ENCODE measurements at regions not wholly inside any gene's neighbourhood (a gene's known extent, or its start where the extent isn't known, plus 50 kb on each side); places are given as distances from the start of the nearest gene placed in this dataset.

DNA sequence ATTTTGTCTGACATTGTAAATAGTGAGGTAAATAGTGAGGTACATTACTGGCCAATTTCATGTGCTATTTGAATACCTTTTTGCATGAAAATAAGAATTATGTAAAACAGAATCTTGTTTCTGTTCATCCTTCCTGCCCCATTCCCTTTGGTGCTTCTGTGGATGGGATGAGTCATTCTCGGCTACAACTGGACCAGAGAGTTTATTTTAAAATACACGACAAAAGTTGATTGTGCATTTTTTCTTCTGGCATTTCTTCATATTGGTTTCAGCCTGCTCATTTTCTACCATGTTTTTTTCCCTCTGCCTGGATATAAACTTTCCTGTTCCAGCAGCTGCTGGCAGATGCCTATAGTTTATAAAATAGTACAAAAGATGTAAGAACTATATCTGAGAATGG lies 107.5 kb downstream of the CYSLTR2 start:
- DNase-seq (ENCODE audit: low read depth in 3 of 3), result no peak

DNA sequence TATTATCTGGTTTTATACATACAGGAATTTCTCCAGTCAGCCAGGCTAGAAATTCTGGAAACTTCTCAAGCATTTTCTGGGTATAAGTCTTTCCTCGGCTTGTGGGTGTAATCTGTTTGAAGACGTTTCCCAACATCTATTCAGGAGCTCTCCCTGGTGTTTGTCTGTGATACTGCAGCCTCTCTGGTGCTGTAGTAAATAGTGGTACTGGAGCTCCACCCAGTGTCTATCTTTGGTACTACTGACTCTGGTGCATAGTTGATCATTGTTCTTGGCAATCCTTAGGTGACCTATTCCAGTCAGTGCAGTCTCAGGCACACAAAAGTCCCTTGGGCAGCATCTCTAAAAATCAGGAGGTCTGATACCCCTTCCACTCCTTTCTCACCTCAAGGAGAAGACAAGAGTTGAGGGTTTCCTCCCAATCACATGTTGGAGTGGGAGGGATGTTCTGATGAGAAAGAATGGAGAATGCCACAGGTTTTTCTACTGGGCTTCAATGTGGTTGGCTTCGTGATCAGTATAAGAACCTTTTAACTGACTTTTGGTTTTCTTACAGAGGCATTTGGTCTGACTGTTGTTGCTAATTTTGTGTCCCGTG lies 115.5 kb downstream of the CYSLTR2 start:
- DNase-seq (ENCODE audit: low read depth in 3 of 3), result peak; percentile 64 to 89 (median 71)

DNA sequence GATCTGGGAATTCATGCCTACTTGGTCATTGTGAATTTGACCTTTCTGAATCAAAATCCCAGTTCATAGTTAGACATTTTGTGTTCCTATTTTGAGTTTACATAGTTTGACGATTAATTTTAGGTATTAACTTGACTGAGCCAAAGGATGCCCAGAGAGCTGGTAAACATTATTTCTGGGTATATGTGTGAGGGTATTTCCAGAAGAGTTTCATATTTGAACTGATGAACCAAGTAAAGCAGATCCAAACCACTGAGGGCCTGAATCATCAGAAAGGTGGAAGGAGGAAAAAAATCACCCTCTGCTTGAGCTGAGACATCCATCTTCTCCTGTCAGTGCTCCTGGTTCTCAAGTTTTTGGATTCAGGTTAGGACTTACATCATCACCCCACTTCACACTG lies 116.6 kb downstream of the CYSLTR2 start:
- DNase-seq (ENCODE audit: low read depth in 3 of 3), result no peak

GRCh38 chr13:48772908-48773307 lies 119.2 kb downstream of the CYSLTR2 start:
- DNase-seq (ENCODE audit: low read depth in 3 of 3), result no peak

DNA sequence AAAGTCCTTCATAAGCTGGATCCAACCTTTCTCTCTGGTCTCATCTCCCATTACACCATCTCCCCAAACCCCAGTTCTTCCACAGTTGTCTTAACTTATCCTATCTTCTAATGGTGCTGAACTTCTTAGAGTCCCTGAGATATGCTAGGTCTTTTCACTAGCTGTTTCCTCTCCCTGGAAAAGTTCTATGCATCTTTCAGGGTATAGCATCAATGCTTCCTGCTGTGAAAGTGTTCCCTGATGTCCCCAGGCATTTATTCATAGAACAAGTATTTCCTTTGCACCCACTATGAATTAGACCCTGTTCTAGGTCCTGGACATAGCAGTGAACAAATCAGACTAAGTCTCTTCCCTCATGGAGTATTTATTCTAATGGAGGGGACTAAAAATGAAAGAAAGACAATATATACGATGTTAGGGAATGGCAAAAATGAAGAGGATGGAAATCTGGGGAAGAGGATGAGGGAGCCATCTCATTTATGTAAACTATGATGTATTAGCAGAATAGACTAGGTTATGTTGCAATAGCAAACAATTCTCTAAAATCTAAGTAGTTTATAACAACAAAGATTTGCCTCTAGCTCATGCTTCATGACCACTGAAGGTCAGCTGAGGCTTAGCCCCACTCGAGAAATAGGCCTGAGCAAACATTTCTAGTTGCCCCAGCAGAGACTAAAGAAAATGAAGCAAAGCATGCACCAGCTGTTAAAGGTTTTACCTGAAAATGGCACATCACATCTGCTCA lies 120.0 kb downstream of the CYSLTR2 start:
- DNase-seq (ENCODE audit: low read depth in 3 of 3), result no peak

DNA sequence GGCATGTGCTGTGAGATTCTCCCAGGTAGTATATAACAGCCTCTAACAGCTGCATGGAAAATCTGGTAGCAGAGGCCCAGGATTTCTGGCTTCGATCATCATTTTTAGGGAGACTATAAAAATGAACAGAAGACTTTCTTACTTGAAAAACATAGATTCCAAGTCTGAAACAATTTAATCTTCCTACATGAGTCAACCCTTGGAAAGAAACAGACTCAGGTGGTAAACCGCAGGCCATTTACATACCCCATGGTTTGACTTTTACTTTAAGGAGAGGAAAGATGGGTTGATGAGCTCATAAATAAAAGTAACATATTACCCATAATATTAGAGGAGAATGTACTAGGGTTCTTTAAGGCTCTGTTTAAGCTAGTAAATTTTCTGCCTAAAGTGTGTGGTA lies 121.6 kb downstream of the CYSLTR2 start:
- no peak for DNase-seq (ENCODE audit: low read depth in 3 of 3)

GRCh38 chr13:48775804-48776203 lies 122.1 kb downstream of the CYSLTR2 start:
- no peak for DNase-seq (ENCODE audit: low read depth in 3 of 3)

- no peak for DNase-seq (ENCODE audit: low read depth in 3 of 3)
Observed at GRCh38 chr13:48776401-48776800, 122.7 kb downstream of the CYSLTR2 start.

DNA sequence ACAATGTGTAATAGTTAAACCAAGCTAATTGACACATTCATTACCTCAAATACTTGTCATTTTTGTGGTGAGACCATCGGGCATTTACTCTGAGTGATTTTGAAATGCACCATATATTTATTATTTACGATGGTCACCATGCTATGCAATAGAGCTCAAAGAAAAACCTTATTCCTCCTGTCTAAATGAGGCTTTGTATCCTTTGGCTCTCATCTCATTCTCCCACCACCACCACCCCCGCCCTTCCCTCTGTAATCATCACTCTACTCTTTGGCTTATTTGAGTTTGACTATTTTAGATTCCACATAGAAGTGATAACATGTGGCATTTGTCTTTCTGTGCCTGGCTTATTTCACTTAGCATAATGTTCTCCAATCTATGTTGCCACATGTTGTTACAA lies 124.9 kb downstream of the CYSLTR2 start:
- DNase-seq (ENCODE audit: low read depth in 3 of 3), result no peak

GRCh38 chr13:48780713-48781341 lies 127.1 kb downstream of the CYSLTR2 start:
- no peak for DNase-seq (ENCODE audit: low read depth in 3 of 3)

DNA sequence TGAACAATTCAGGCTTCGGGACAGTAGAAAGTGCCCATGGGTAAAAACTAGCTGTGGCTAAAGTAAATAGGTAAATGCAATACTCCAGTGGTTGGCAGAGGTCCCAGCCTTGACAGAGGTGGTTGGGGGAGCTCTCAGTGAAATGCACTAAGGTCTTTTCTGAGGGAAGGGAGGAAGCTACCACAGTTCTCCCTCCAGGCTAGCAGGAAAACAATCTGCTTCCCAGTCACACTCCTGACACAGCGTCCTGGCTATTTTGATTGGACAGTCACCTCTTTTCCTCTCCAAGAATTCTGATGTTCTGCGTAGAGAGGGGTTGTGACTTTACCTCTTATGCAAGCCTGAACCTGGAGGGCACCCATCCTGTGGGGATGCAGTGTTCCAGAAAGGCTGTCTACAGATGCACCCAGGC lies 128.7 kb downstream of the CYSLTR2 start:
- no peak for DNase-seq (ENCODE audit: low read depth in 3 of 3)

- no peak for DNase-seq (ENCODE audit: low read depth in 3 of 3)
Observed at GRCh38 chr13:48783181-48783630, 129.5 kb downstream of the CYSLTR2 start.

DNA sequence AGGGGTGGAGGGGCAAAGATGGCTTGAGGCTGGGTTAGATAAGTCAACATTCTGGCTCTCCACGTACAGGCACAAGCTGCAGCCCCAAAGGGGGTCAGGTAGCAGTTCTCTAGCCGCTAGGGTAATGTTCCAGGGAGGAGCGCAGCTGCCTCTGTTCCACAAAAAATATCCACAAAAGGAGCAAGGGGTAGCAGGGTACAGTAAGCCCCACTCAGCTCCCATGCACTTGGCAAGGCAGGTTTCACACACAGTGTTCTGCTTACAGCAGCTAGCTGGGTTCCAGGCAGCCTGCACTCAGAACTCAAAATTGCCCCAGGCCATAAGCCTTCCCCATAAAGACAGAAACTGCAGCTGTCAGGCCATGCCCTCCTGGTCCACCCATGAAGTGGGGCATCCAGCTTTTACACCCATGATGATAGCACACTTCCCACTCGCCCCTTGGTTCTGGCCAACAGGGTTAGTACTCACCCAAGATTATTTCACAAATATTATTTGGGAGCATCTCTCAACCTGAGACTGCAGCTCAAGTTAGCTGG lies 130.0 kb downstream of the CYSLTR2 start:
- DNase-seq (ENCODE audit: low read depth in 3 of 3), result no peak

DNA sequence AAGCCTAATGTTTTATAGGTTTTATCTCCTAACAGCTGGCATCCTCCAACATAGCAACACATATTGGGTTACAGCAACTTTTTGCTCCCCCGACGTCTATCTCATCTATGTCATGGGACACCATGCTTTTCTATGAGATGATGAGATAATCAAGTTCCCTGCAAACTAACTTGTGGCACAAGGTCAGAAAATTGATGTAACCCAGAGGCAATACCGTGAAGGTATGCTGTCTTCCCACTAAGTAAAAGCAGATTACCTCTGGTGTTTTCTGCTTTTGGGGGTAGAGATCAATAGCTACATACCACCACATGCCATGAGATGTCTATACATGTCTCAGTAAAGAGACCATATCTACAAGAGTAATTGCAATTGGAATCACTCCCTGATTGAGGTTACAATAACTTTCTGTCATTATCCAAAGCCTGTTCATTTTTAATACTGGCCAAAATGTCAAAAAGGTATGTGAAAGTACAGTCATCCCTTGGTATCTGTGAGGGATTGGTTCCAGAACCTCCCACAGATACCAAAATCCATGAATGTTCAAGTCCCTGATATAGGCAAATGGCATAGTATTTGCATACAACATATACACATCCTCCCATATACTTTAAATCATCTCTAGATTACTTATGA lies 131.3 kb downstream of the CYSLTR2 start:
- DNase-seq (ENCODE audit: low read depth in 3 of 3), result no peak

DNA sequence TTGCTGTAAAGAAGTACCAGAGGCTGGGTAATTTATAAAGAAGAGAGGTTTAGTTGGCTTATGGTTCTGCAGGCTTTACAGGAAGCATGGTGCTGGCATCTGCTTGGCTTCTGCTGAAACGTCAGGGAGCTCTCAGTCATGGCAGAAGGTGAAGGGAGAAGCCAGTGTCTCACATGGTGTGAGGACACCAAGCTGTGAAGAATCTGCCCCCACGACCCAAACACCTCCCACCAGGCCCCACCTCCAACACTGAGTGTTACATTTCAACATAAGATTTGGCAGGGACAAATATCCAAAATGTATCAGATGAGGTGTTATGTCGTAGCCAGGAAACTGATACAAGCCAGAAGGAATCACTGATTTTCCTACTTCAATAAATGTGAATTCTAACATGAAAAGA lies 136.5 kb downstream of the CYSLTR2 start:
- no peak for DNase-seq (ENCODE audit: low read depth in 3 of 3)

- no peak for DNase-seq (ENCODE audit: low read depth in 3 of 3)
Observed at GRCh38 chr13:48790966-48791365, 137.2 kb downstream of the CYSLTR2 start.

DNA sequence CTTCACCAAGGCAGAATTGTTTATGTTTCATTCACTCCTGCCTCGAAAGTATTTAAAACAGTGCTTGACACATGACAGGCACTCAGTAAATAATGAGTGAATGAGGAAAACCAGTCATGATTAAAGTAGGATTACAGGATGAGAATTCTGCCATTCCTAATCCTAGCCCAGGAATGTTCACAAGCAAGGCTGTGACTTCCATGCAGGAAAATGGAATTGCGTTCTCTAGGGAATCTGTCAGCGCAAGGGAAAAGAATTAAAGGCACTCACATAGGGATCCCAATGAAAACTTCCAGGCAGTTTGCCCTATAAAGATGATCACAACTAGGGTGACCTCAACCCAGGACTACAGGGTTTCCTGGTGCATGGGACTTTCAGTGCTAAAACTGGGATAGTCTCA lies 143.4 kb downstream of the CYSLTR2 start:
- no peak for DNase-seq (ENCODE audit: low read depth in 3 of 3)

DNA sequence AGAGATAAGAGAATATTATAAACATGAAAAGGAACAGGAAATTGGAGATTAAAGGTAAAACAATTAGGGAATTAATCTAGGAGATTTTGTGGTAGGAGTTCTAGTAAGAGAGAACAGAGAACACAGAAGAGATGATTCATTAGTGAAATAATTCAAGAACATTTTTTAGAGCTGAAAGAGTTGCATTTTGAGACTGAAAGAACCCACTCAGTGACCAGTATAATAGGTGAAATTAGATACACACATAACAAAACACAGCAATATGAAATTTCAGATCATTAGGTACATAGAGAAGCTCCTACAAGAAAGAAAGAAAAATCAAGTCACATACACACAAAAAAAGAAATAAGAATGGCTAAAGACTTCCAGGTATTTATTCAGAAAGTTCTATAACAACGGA lies 144.0 kb downstream of the CYSLTR2 start:
- DNase-seq (ENCODE audit: low read depth in 3 of 3), result no peak

DNA sequence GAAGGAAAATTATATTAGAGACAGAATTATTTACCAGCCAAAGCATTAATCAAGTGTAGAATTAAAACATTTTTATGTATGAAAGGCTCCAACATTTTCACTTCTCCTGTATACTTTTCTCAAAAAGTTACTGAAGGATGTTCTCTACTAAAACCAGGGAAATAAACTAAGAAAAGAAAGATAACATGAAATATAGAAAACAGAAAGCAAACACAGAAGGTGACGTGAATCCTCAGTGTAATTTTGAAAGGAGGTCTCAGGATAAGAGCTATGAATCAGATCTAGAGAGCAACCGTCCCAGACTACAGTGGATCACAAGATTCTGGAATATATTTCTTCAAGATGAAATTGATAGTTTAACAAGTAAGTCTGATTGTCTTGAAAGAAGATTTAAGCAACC lies 144.5 kb downstream of the CYSLTR2 start:
- DNase-seq (ENCODE audit: low read depth in 3 of 3), result no peak

DNA sequence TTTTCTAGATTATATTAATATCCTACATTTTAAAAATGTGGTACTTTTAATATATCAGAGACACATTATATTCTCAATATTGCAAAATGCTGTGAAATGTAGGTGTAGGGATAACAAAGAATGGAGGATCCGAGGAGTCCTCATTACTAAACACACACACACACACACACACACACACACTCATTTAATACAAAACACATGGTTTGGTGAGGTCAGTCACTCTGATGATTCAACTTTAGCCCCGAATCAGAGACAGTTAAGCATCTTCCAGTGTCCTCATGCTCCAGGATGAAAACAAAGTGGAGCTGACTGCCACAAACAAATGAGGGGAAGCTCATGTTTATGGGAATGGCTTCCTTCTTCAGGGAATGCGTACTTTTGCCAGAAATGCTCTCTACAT lies 147.5 kb downstream of the CYSLTR2 start:
- no peak for DNase-seq (ENCODE audit: low read depth in 3 of 3)

GRCh38 chr13:48804821-48805601 lies 151.3 kb downstream of the CYSLTR2 start:
- DNase-seq (ENCODE audit: low read depth in 3 of 3), result no peak

- DNase-seq (ENCODE audit: low read depth in 3 of 3), result no peak
Observed at GRCh38 chr13:48806522-48806921, 152.8 kb downstream of the CYSLTR2 start.

Data from stimulated activated CD4-positive, alpha-beta T cell treated with anti-CD3 and anti-CD28 coated beads, TNF-alpha, amount 100 ng/mL, for 24 hours (primary cell).